ENCODE measurements at regions not wholly inside any gene's neighbourhood (a gene's known extent, or its start where the extent isn't known, plus 50 kb on each side); places are given as distances from the start of the nearest gene placed in this dataset.

GRCh38 chr2:38474715-38475566, 97.9 kb upstream of the ATL2 start:
- no peaks in the 10 kb centered on the region for H3K27me3 Mint-ChIP-seq
- H3K9me3 Mint-ChIP-seq (ENCODE audit: low read depth), result no peaks in the 10 kb centered on the region
- H3K36me3 Mint-ChIP-seq (ENCODE audit: insufficient read depth), result no peaks in the 10 kb centered on the region
- H3K4me1 Mint-ChIP-seq (ENCODE audit: low read depth), result no peaks in the 10 kb centered on the region
- H3K27ac Mint-ChIP-seq, result no peak overlapping the region
- TF ChIP-seq CTCF (IDR thresholded peaks at IDR 0.05; ENCODE audit: unreplicated experiment), result no peak
- no peak for DNase-seq (ENCODE audit: low spot score, unreplicated experiment)
- no peak overlapping the region for H3K4me3 Mint-ChIP-seq (ENCODE audit: low read depth)

GRCh38 chr2:38474021-38474456, 97.0 kb upstream of the ATL2 start:
- H3K4me1 Mint-ChIP-seq (ENCODE audit: low read depth), result no peaks in the 10 kb centered on the region
- H3K4me3 Mint-ChIP-seq (ENCODE audit: low read depth), result no peak overlapping the region
- H3K9me3 Mint-ChIP-seq (ENCODE audit: low read depth), result no peaks in the 10 kb centered on the region
- H3K36me3 Mint-ChIP-seq (ENCODE audit: insufficient read depth), result no peaks in the 10 kb centered on the region
- TF ChIP-seq CTCF (IDR thresholded peaks at IDR 0.05; ENCODE audit: unreplicated experiment), result no peak
- DNase-seq (ENCODE audit: low spot score, unreplicated experiment), result no peak
- no peak overlapping the region for H3K27ac Mint-ChIP-seq
- H3K27me3 Mint-ChIP-seq, result no peaks in the 10 kb centered on the region

GRCh38 chr2:38473333-38474005, 96.4 kb upstream of the ATL2 start:
- Mint-ChIP-seq H3K27ac (no peak overlapping the region), H3K36me3 (ENCODE audit: insufficient read depth) (no peaks in the 10 kb centered on the region), H3K27me3 (peaks cover 2% of the 10 kb centered on the region), H3K4me1 (ENCODE audit: low read depth) (no peaks in the 10 kb centered on the region), H3K4me3 (ENCODE audit: low read depth) (no peak overlapping the region), H3K9me3 (ENCODE audit: low read depth) (no peaks in the 10 kb centered on the region)
- no peak for TF ChIP-seq CTCF (IDR thresholded peaks at IDR 0.05; ENCODE audit: unreplicated experiment)
- DNase-seq (ENCODE audit: low spot score, unreplicated experiment), result no peak

- H3K4me3 Mint-ChIP-seq (ENCODE audit: low read depth), result no peak overlapping the region
- no peak for DNase-seq (ENCODE audit: low spot score, unreplicated experiment)
- H3K36me3 Mint-ChIP-seq (ENCODE audit: insufficient read depth), result no peaks in the 10 kb centered on the region
- H3K9me3 Mint-ChIP-seq (ENCODE audit: low read depth), result no peaks in the 10 kb centered on the region
- peaks cover 2% of the 10 kb centered on the region for H3K27me3 Mint-ChIP-seq
- H3K4me1 Mint-ChIP-seq (ENCODE audit: low read depth), result peaks cover 4% of the 10 kb centered on the region
- H3K27ac Mint-ChIP-seq, result no peak overlapping the region
- TF ChIP-seq CTCF (IDR thresholded peaks at IDR 0.05; ENCODE audit: unreplicated experiment), result no peak
These were observed 93.0 kb upstream of the ATL2 start for GRCh38 chr2:38470115-38470514.

- H3K27me3 Mint-ChIP-seq, result peaks cover 2% of the 10 kb centered on the region
- no peaks in the 10 kb centered on the region for H3K9me3 Mint-ChIP-seq (ENCODE audit: low read depth)
- H3K27ac Mint-ChIP-seq, result no peak overlapping the region
- no peaks in the 10 kb centered on the region for H3K36me3 Mint-ChIP-seq (ENCODE audit: insufficient read depth)
- H3K4me3 Mint-ChIP-seq (ENCODE audit: low read depth), result no peak overlapping the region
- peaks cover 4% of the 10 kb centered on the region for H3K4me1 Mint-ChIP-seq (ENCODE audit: low read depth)
- no peak for DNase-seq (ENCODE audit: low spot score, unreplicated experiment)
- TF ChIP-seq CTCF (IDR thresholded peaks at IDR 0.05; ENCODE audit: unreplicated experiment), result no peak
These were observed 90.8 kb upstream of the ATL2 start for GRCh38 chr2:38467768-38468455.

All from progenitor cell of endocrine pancreas (in vitro differentiated cells).